ENCODE measurements at regions not wholly inside any gene's neighbourhood (a gene's known extent, or its start where the extent isn't known, plus 50 kb on each side); places are given as distances from the start of the nearest gene placed in this dataset.
"Not testable (repeated sequence)": the region's sequence is repeated elsewhere in the genome, so short reads cannot be mapped to it uniquely, and the experiment has no call there.

GRCh38 chr1:195723796-195724194 is 884.4 kb downstream of the KCNT2 start:
- DNase-seq (ENCODE audit: low spot score), result no peak
- Histone ChIP-seq H3K4me3 (ENCODE audit: low read depth, low read length, poor library complexity, severe bottlenecking) (no peak overlapping the region), H3K36me3 (ENCODE audit: insufficient read depth, low read length) (no peaks in the 10 kb centered on the region), H4K20me1 (ENCODE audit: insufficient read depth, low read length) (no peaks in the 10 kb centered on the region), H3K4me1 (ENCODE audit: insufficient read depth, low read length, poor library complexity, severe bottlenecking) (no peaks in the 10 kb centered on the region), H3K27ac (ENCODE audit: low read depth, low read length, poor library complexity, severe bottlenecking) (no peak overlapping the region), H3K4me2 (ENCODE audit: low read length) (no peak overlapping the region), H3K79me2 (ENCODE audit: insufficient read depth, low read depth, low read length) (no peaks in the 10 kb centered on the region), H3K9me2 (ENCODE audit: insufficient read depth, low read length) (no peaks in the 10 kb centered on the region), H2AFZ (ENCODE audit: low read length) (no peak overlapping the region), H3K9me3 (ENCODE audit: low read length) (no peaks in the 10 kb centered on the region)
- no TSS peak for BruUV-seq (replicated peaks)
- CTCF ChIA-PET (ENCODE audit: unreplicated experiment), result no interaction called here
- TF ChIP-seq EZH2phosphoT487 (IDR thresholded peaks at IDR 0.05; ENCODE audit: borderline replicate concordance, low read depth, low read length) (no peak), CTCF (conservative IDR thresholded peaks at IDR 0.05; ENCODE audit: low read length) (no peak)
- POLR2A ChIA-PET, result interaction anchor here (0.6 kb wide), 1 partner anchor 234 kb away, joined by 6 read pairs; no protein-coding TSS in a partner anchor
- intact Hi-C loops (cut with micrococcal nuclease; ENCODE audit: unreplicated experiment), result no loop called here

GRCh38 chr1:195722852-195723795 is 885.1 kb downstream of the KCNT2 start:
- DNase-seq (ENCODE audit: low spot score); H3K79me2 ChIP-seq (ENCODE audit: insufficient read depth, low read depth, low read length); intact Hi-C loops (cut with micrococcal nuclease; ENCODE audit: unreplicated experiment); BruUV-seq (replicated peaks); POLR2A ChIA-PET; H3K36me3 ChIP-seq (ENCODE audit: insufficient read depth, low read length); H3K27ac ChIP-seq (ENCODE audit: low read depth, low read length, poor library complexity, severe bottlenecking); CTCF ChIA-PET (ENCODE audit: unreplicated experiment); H3K4me1 ChIP-seq (ENCODE audit: insufficient read depth, low read length, poor library complexity, severe bottlenecking); H3K4me3 ChIP-seq (ENCODE audit: low read depth, low read length, poor library complexity, severe bottlenecking); H3K9me3 ChIP-seq (ENCODE audit: low read length); H3K4me2 ChIP-seq (ENCODE audit: low read length); H4K20me1 ChIP-seq (ENCODE audit: insufficient read depth, low read length); H2AFZ ChIP-seq (ENCODE audit: low read length); H3K9me2 ChIP-seq (ENCODE audit: insufficient read depth, low read length): not testable (repeated sequence)

GRCh38 chr1:195722146-195722545 is 886.1 kb downstream of the KCNT2 start:
- BruUV-seq (replicated peaks); H4K20me1 ChIP-seq (ENCODE audit: insufficient read depth, low read length); H3K9me2 ChIP-seq (ENCODE audit: insufficient read depth, low read length); POLR2A ChIA-PET; H3K4me1 ChIP-seq (ENCODE audit: insufficient read depth, low read length, poor library complexity, severe bottlenecking); H3K79me2 ChIP-seq (ENCODE audit: insufficient read depth, low read depth, low read length); H3K4me3 ChIP-seq (ENCODE audit: low read depth, low read length, poor library complexity, severe bottlenecking); H3K27ac ChIP-seq (ENCODE audit: low read depth, low read length, poor library complexity, severe bottlenecking); CTCF ChIA-PET (ENCODE audit: unreplicated experiment); H3K36me3 ChIP-seq (ENCODE audit: insufficient read depth, low read length); H3K9me3 ChIP-seq (ENCODE audit: low read length); H2AFZ ChIP-seq (ENCODE audit: low read length); DNase-seq (ENCODE audit: low spot score); intact Hi-C loops (cut with micrococcal nuclease; ENCODE audit: unreplicated experiment); H3K4me2 ChIP-seq (ENCODE audit: low read length): not testable (repeated sequence)
